ENCODE measurements at regions not wholly inside any gene's neighbourhood (a gene's known extent, or its start where the extent isn't known, plus 50 kb on each side); places are given as distances from the start of the nearest gene placed in this dataset.
A peak's percentile ranks its signal among the peaks of the same experiment; 100 is the strongest.

- TF ChIP-seq, protein P1, sequence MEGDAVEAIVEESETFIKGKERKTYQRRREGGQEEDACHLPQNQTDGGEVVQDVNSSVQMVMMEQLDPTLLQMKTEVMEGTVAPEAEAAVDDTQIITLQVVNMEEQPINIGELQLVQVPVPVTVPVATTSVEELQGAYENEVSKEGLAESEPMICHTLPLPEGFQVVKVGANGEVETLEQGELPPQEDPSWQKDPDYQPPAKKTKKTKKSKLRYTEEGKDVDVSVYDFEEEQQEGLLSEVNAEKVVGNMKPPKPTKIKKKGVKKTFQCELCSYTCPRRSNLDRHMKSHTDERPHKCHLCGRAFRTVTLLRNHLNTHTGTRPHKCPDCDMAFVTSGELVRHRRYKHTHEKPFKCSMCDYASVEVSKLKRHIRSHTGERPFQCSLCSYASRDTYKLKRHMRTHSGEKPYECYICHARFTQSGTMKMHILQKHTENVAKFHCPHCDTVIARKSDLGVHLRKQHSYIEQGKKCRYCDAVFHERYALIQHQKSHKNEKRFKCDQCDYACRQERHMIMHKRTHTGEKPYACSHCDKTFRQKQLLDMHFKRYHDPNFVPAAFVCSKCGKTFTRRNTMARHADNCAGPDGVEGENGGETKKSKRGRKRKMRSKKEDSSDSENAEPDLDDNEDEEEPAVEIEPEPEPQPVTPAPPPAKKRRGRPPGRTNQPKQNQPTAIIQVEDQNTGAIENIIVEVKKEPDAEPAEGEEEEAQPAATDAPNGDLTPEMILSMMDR (IDR thresholded peaks at IDR 0.05; ENCODE audit: unreplicated experiment in 3 of 3) = no peak
- H3K27me3 Mint-ChIP-seq (ENCODE audit: low read depth) = no peaks in the 10 kb centered on the region
- H3K27ac Mint-ChIP-seq = peak overlapping the region in 1 of 3 experiments; percentile 61
- peaks cover 33% of the 10 kb centered on the region for H3K4me1 Mint-ChIP-seq
- H3K36me3 Mint-ChIP-seq (ENCODE audit: low read depth) = no peaks in the 10 kb centered on the region
- no peak overlapping the region for H3K4me3 Mint-ChIP-seq
- no peaks in the 10 kb centered on the region for H3K9me3 Mint-ChIP-seq
Measured at GRCh38 chr11:32318071-32319055, 117.0 kb downstream of the WT1 start.

GRCh38 chr11:32323814-32324130 is 111.6 kb downstream of the WT1 start:
- Mint-ChIP-seq H3K9me3 (no peaks in the 10 kb centered on the region), H3K4me3 (no peak overlapping the region), H3K36me3 (ENCODE audit: low read depth) (peaks cover 4% of the 10 kb centered on the region), H3K4me1 (peaks cover 22% of the 10 kb centered on the region), H3K27ac (no peak overlapping the region), H3K27me3 (ENCODE audit: low read depth) (no peaks in the 10 kb centered on the region)
- TF ChIP-seq, protein P1 (IDR thresholded peaks at IDR 0.05; ENCODE audit: unreplicated experiment in 3 of 3) = no peak

DNA sequence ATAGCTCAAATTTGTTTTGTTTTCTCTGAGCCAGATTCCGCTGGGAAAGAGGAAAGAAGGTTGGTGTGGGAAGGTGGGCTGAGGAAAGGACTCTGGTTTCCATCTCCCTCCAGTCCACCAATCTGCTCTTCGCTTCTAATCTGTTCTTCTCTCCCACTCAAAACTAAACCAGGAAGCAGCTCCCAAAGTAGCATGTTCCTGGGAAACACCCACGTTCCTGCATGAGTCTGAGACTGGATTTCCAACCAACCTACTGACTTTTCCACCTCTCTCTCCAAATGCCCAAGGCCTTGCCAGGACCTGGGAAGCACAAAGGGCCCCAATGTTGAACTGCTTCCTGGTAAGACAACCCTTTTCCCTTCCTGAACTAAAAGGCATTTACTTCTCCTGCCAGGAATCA is 110.2 kb downstream of the WT1 start:
- Mint-ChIP-seq H3K9me3 (no peaks in the 10 kb centered on the region), H3K27ac (no peak overlapping the region), H3K27me3 (ENCODE audit: low read depth) (no peaks in the 10 kb centered on the region), H3K4me3 (no peak overlapping the region), H3K36me3 (ENCODE audit: low read depth) (peaks cover 4% of the 10 kb centered on the region), H3K4me1 (peaks cover 22% of the 10 kb centered on the region)
- TF ChIP-seq, protein P1 (IDR thresholded peaks at IDR 0.05; ENCODE audit: unreplicated experiment in 3 of 3) = no peak

DNA sequence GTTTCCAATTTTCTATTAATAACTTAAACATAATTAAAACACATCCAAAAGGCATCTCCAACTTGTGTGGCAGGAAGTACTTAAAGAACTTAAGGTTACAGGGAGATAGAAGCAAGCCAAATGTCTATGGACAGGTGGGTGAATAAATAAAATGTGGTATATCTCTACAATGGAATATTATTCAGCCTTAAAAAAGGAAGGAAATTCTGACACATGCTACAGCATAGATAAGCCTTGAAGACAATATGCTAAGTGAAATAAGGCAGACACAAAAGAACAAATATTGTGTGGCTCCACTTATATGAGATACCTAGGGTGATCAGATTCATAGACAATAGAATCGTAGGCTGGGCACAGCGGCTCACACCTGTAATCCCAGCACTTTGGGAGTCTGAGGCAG is 109.6 kb downstream of the WT1 start:
- Mint-ChIP-seq H3K9me3 (no peaks in the 10 kb centered on the region), H3K36me3 (ENCODE audit: low read depth) (peaks cover 4% of the 10 kb centered on the region), H3K4me3 (no peak overlapping the region), H3K4me1 (peaks cover 22% of the 10 kb centered on the region), H3K27ac (no peak overlapping the region), H3K27me3 (ENCODE audit: low read depth) (no peaks in the 10 kb centered on the region)
- TF ChIP-seq, protein P1 (IDR thresholded peaks at IDR 0.05; ENCODE audit: unreplicated experiment in 3 of 3) = no peak

GRCh38 chr11:32326522-32326921 is 108.8 kb downstream of the WT1 start:
- TF ChIP-seq, protein P1 (IDR thresholded peaks at IDR 0.05; ENCODE audit: unreplicated experiment in 3 of 3) = no peak
- Mint-ChIP-seq H3K27ac (no peak overlapping the region), H3K9me3 (no peaks in the 10 kb centered on the region), H3K4me3 (no peak overlapping the region), H3K27me3 (ENCODE audit: low read depth) (no peaks in the 10 kb centered on the region), H3K36me3 (ENCODE audit: low read depth) (peaks cover 4% of the 10 kb centered on the region), H3K4me1 (peaks cover 27% of the 10 kb centered on the region)

DNA sequence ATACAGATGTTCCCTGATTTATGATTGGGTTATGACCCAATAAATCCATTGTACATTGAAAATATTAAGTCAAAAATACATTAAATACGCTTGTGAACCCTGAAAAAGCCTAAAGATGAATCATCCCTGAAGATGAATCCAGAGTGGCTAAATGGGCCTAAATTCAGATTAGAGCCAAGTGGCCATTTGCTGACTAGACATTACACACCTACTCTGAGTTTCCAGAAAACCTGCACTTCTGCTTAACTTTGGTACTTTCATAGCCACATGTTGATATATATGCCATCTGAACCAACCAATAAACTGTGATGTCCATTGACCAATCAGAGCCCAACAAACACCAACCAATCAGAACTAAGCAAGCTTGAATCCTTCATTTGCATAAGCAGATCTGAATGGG is 106.9 kb downstream of the WT1 start:
- Mint-ChIP-seq H3K4me3 (no peak overlapping the region), H3K4me1 (peaks cover 39% of the 10 kb centered on the region), H3K9me3 (no peaks in the 10 kb centered on the region), H3K27me3 (ENCODE audit: low read depth) (peaks cover 12% of the 10 kb centered on the region), H3K27ac (no peak overlapping the region), H3K36me3 (ENCODE audit: low read depth) (peaks cover 4% of the 10 kb centered on the region)
- TF ChIP-seq, protein P1 (IDR thresholded peaks at IDR 0.05; ENCODE audit: unreplicated experiment in 3 of 3) = no peak

Measured in nephron (organoid).